ENCODE measurements at regions not wholly inside any gene's neighbourhood (a gene's known extent, or its start where the extent isn't known, plus 50 kb on each side); places are given as distances from the start of the nearest gene placed in this dataset.

GRCh38 chr3:31013843-31014242, 119.4 kb upstream of the GADL1 start:
- H3K4me3 ChIP-seq (replicated peaks; ENCODE audit: low read depth, low read length) = no peak overlapping the region
- TF ChIP-seq CTCF (IDR thresholded peaks at IDR 0.05; ENCODE audit: insufficient read depth, low read length, poor library complexity, severe bottlenecking) = no peak
- H3K27me3 ChIP-seq (replicated peaks; ENCODE audit: control insufficient read depth, insufficient read depth, low read length) = no peaks in the 10 kb centered on the region; the same call in 1 of the 2 replicates
- no peaks in the 10 kb centered on the region for H3K36me3 ChIP-seq (ENCODE audit: control insufficient read depth, insufficient read depth, low read length)
- DNase-seq (ENCODE audit: extremely low read depth, insufficient read length) = no peak

- Histone ChIP-seq H3K27me3 (replicated peaks; ENCODE audit: control insufficient read depth, insufficient read depth, low read length) (no peaks in the 10 kb centered on the region; the same call in 1 of the 2 replicates), H3K36me3 (ENCODE audit: control insufficient read depth, insufficient read depth, low read length) (no peaks in the 10 kb centered on the region), H3K4me3 (replicated peaks; ENCODE audit: low read depth, low read length) (no peak overlapping the region)
- no peak for TF ChIP-seq CTCF (IDR thresholded peaks at IDR 0.05; ENCODE audit: insufficient read depth, low read length, poor library complexity, severe bottlenecking)
- DNase-seq (ENCODE audit: extremely low read depth, insufficient read length) = no peak
Observed at GRCh38 chr3:31014317-31015040, 120.0 kb upstream of the GADL1 start.

GRCh38 chr3:31016196-31016595, 121.7 kb upstream of the GADL1 start:
- H3K4me3 ChIP-seq (replicated peaks; ENCODE audit: low read depth, low read length) = no peak overlapping the region
- no peaks in the 10 kb centered on the region for H3K36me3 ChIP-seq (ENCODE audit: control insufficient read depth, insufficient read depth, low read length)
- DNase-seq (ENCODE audit: extremely low read depth, insufficient read length) = no peak
- TF ChIP-seq CTCF (IDR thresholded peaks at IDR 0.05; ENCODE audit: insufficient read depth, low read length, poor library complexity, severe bottlenecking) = no peak
- H3K27me3 ChIP-seq (replicated peaks; ENCODE audit: control insufficient read depth, insufficient read depth, low read length) = no peaks in the 10 kb centered on the region; the same call in 1 of the 2 replicates

GRCh38 chr3:31022716-31023115, 128.3 kb upstream of the GADL1 start:
- DNase-seq (ENCODE audit: extremely low read depth, insufficient read length) = no peak
- Histone ChIP-seq H3K36me3 (ENCODE audit: control insufficient read depth, insufficient read depth, low read length) (no peaks in the 10 kb centered on the region), H3K4me3 (replicated peaks; ENCODE audit: low read depth, low read length) (no peak overlapping the region), H3K27me3 (replicated peaks; ENCODE audit: control insufficient read depth, insufficient read depth, low read length) (no peaks in the 10 kb centered on the region; the same call in 1 of the 2 replicates)
- TF ChIP-seq CTCF (IDR thresholded peaks at IDR 0.05; ENCODE audit: insufficient read depth, low read length, poor library complexity, severe bottlenecking) = no peak

GRCh38 chr3:31025541-31025940, 131.1 kb upstream of the GADL1 start:
- H3K27me3 ChIP-seq (replicated peaks; ENCODE audit: control insufficient read depth, insufficient read depth, low read length) = no peaks in the 10 kb centered on the region; the same call in 1 of the 2 replicates
- no peaks in the 10 kb centered on the region for H3K36me3 ChIP-seq (ENCODE audit: control insufficient read depth, insufficient read depth, low read length)
- H3K4me3 ChIP-seq (replicated peaks; ENCODE audit: low read depth, low read length) = no peak overlapping the region
- DNase-seq (ENCODE audit: extremely low read depth, insufficient read length) = no peak
- no peak for TF ChIP-seq CTCF (IDR thresholded peaks at IDR 0.05; ENCODE audit: insufficient read depth, low read length, poor library complexity, severe bottlenecking)
